CD4-positive, alpha-beta T cell treated with Interleukin-17A for 1 hour (primary cell): ENCODE measurements at regions not wholly inside any gene's neighbourhood (a gene's known extent, or its start where the extent isn't known, plus 50 kb on each side); places are given as distances from the start of the nearest gene placed in this dataset.
"Not testable (repeated sequence)": the region's sequence is repeated elsewhere in the genome, so short reads cannot be mapped to it uniquely, and the experiment has no call there.

Experiments used
- DNase-seq: peaks from one replicate; pipeline ENCODE4 v3.0.0-alpha.2; 2020

DNA sequence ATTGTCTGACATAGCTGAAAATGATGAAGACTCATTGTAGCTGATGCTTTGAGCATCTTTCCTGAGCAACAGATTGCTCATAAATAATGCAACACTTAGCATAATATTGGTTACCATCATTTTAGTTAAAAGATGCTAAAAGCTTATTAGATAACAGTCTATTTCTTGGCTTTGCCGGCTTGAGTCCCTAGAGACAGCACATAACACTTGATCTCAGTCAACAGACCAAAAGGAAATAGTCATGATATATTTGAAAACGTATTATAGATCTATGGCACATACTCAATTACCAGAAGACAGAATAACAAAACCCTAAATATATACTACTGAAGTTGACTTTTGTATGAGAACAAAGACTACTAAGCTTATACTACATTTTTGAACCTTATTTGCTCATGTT is 846.7 kb upstream of the EPHA5 start:
- DNase-seq, result no peak

DNA sequence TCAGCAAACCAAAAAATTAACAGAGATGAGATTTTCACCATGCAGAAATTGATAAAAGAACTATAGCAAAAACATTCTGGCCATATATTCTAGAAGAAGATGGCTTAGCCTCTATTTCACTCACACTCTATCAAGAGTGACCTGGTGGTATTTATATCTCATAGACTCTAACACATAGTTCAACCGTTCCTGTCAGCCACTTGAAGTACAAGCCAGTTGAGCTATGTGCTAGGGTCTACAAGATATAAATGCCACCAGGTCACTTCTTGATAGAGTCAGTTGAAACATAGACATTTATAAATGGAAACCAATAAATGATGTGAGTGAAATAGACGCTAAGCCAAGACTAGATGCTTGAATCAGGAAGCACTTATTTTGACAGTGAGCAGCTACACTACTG is 836.7 kb upstream of the EPHA5 start:
- DNase-seq, result no peak

DNA sequence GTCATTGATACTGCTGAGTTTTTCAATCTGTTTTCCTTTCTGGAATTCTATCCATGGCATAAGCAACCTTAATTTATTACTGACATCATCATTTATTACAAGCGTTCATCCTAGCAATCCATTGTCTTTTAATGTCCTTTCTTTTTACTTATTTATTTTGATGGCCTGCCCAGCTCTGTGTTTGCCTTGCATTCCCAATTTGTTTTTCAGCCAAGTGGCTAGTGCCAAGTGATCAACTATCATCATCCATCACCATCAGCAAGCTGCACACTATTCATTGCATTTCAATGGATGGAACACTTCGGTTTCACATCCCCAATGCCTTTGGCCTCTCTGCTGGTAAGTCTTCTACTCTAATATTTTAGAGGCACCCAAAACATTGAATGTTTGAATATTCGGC is 831.7 kb upstream of the EPHA5 start:
- no peak for DNase-seq

DNA sequence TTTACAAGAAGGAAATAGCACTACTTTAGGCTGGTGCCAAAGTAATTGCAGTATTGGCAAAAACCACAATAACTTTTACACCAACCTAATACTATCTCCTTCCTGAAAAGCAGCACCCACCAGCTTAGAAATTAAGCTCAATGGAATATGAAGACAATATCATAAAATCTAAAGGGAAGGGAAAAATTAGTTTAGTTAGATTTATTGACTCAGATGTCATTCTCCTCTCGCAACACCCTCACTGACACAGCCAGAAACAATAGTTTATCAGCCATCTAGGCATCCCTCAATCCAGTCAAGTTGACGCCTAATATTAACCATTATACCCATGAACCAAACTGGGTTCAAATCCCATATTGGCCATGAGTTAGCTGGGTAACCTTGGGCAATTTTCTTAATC is 820.4 kb upstream of the EPHA5 start:
- DNase-seq, result no peak

DNA sequence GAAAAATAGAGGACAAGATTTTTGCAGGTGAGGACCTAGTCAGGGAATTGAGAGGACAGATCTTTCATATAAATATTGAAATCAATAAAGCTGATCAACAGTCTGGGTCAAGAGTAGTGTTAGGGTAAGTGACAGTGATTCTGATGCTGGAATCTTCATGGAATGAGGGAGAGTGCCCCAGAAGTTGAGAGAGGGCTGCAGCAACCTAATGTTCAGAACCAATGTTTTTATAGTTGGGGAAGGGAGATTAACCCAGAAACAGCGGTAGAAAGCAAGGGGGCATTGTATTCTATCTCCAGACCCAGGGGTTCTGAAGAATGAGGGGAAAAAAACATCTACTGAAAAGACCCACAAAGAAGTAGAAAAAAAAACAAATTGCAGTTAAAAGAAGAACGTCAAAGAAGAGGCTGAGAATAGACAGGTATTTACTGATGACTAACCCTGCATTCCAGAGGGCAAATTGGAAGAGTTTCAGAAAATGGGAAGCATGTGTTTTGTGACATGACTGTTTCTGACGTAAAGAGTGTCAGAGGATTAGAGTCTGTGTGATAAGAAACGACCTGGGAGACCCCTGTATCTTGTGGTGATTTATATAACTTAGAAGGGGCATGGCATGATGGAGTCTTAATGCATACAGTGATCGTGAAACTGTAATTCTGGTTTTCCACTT is 819.6 kb upstream of the EPHA5 start:
- DNase-seq, result no peak

DNA sequence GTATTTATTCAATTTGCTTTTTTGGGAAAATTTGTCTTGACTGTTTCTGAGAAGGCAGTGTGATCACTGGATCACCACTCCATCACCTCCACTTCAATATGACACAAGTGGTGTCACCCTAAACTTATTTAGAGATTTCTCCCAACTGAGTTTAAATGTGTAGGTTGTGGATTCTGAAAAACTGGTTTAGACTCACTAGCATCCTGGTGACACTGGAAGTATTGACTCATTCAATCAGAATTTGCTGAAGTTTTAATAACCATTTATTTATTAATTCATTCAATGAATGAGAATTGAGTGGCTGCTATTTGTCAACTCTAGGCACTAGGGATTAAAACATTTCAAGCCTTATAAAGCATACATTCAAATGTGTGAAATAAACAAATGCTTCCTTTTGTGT is 819.1 kb upstream of the EPHA5 start:
- DNase-seq, result no peak

DNA sequence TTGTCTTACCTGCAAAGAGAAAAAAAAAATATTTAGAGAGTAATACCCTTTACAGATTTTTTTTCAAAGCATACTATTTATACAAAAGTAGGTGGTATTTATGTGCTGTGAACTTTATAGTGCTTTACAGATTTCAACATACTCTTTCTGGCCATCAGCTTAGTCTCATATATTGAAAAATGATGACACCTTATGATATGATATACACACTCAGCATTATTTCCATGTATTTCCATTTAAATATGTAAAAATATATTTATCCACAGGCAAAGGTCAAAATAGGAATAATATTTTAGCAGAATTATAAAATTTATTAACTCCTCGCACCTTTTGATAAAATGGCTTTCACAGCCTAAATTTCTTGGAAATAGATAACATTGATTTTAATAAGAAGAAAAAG is 815.8 kb upstream of the EPHA5 start:
- DNase-seq, result no peak

DNA sequence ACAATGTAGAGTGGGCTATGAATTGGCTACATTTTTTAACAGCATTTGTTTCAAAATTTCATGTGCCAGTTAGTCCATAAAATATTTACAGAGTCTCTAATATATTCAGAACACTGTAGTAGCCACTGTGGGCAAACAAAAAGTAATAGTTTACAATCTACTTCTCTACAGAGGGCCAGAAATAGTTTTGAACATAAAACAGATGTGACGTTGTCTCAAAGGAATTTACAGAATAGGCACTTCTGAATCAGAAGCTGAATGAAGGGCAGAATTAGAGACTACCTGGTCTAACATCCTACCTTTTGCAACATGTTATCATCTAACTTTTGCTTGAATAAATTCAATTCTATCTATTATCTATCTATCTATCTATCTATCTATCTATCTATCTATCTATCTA is 811.9 kb upstream of the EPHA5 start:
- DNase-seq, result no peak

DNA sequence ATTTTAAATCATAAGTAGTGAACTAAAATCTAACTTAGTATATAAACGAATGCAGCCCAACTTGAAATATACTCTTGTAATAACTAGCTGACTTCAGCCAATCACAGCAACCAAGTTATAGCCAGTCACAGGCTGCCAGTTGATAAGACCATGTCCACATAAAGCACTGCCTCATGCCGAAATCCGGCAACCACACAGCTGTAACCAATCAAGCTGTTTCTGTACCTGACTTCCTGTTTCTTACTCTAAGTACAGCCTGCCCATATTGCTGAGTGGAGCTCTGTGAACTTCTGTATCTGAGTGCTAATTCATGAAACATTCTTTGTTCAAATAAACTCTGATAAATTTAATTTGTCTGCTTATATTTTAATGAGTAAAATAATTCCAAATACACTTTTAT is 805.3 kb upstream of the EPHA5 start:
- DNase-seq, result no peak

DNA sequence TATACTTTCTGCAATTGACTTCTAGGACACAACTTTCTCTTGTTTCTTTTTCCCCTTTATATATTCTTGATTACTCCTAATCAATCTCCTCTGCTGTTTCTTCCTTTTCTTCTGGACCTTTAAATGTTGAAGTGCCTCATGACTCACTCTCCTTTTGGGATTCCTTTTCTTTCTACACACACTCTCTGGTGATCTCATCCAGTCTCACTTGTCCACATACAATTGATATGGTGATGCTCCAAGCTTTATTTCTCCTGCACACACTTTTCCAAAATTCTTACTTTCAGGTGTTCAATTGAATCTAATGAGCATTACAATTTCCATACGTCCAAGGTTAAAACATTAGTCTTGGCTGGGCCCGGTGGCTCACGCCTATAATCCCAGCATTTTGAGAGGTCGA is 794.8 kb upstream of the EPHA5 start:
- no peak for DNase-seq

DNA sequence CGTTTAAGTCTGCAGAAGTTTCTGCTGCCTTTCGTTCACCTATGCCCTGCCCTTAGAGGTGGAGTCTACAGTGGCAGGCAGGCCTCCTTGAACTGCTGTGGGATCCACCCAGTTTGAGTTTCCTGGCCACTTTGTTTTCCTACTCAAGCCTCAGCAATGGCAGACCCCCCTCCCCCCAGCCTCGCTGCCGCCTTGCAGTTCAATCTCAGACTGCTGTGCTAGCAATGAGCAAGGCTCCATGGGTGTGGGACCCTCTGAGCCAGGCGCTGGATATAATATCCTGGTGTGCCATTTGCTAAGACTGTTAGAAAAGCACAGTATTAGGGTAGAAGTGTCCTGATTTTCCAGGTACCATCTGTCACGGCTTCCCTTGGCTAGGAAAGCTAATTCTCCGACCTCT is 792.6 kb upstream of the EPHA5 start:
- DNase-seq, result not testable (repeated sequence)

DNA sequence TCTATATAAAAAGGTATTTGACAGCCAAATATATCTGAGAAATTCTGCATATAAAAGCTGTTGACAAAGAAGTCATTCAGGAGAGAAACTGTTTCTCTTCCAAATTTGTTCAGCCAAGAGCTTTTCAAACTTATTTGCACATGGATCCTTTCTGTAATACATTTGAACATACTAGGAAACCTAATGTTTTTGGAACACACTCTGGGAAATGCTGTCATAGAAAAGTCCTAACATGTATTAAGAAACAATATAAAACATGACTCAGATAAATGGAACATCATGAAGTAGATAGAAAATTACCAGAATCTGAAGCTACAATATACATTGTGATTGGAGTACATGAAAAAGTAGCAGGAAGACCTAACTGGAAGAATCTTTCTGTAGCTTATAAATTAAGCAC is 781.5 kb upstream of the EPHA5 start:
- no peak for DNase-seq

DNA sequence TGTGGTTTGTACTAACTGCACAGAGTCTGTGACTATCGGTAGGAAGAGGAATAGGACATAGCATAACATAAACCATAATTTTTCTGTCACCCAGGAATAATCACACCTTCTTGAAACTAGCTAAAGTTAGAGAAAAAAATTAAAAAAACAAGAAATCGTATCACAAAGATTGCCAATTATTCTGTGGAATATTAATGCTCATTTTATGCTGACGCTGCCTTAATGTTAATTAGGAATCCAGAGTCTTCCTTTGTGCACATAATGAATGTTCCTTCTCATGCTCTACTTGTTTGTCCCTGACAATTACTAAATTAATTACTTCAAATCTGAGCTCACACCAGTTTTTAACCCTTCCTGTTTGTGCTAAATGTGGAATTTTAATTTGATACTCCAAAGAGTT is 772.7 kb upstream of the EPHA5 start:
- DNase-seq, result no peak

DNA sequence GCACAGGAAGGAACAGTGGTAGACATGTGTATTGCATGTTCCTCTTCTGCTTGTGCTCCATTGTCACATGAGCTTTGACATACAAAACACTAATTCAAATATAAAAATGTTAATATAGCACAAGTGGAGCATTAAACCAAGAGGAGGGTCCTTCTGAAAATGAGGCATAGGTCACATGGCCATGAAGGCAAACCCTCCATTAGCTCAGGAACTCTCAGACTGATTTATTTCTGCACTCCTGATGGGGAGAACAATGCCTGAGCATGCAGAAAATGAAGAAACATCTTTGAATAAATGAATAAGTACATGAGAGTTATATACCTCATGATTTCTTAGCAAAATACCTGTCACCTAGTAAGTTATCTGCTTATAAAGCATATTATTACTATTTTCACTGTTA is 769.2 kb upstream of the EPHA5 start:
- DNase-seq, result no peak

DNA sequence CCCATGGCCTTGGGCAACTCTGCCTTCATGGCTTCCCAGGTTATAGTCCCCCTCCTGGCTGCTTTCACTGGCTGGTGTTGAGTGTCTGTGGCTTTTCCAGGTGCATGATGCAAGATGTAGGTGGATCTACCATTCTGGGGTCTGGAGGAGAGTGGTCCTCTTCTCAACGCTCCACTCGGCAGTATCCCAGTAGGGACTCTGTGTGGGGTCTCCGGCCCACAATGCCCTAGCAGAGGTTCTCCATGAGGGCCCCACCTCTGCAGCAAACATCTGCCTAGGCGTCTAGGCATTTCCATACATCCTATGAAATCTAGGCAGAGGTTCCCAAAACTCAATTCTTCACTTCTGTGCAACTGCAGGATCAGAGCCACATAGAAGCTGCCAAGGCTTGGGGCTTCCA is 763.4 kb upstream of the EPHA5 start:
- DNase-seq, result no peak

DNA sequence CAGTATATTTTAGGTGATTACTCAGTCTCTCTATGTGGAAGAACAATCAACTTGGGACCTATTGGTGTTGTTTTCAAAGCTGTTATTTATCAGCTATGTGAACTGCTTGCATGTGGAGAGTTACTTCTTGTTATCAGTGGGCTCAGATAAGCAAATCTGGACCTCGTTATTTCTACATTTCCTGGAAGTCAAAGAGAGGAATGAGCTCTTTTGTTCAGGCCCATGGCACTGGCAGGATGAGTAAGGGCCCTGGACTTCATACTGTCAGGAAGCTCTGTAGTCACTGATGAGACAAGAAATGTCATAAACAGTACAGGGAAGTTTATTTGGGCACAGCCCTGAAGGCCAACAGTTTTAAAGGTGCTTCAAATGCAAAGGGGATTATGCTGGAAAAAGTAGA is 760.6 kb upstream of the EPHA5 start:
- no peak for DNase-seq

DNA sequence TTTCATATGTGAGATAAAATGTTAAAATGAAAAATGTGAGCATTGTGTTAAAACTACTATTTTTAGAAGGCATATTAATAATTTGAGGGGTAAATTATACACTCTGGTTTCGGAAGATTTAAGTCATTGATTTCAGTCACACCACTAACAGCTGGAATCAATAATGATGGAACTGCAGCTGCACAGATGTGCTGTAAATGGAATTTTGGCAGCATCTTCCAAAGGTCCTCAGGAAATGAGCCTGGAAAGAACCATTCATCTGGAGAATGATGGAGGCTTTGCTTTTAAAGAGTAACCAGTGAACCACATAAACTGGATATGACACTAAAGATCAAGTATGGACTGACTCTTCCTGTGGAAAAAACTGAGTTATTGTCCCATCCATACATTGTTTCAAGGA is 759.0 kb upstream of the EPHA5 start:
- no peak for DNase-seq

DNA sequence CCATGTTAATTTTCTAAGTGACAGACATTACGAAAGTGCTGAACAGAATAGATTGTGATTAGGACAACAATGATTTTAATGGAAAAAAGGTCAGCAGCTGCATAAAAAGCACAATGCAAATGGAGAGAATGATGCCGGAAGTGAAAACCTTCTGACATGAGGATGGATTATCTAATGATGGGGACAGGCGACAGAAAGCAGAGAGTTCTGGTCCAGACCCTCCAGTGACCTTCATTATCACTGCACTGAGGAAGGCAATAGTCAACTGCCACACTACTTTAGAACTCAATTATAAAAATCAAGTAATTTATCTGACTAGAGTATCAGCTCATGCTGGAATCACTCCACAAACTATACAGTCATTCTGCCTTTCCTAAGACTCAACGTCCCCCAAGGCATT is 746.1 kb upstream of the EPHA5 start:
- DNase-seq, result no peak

DNA sequence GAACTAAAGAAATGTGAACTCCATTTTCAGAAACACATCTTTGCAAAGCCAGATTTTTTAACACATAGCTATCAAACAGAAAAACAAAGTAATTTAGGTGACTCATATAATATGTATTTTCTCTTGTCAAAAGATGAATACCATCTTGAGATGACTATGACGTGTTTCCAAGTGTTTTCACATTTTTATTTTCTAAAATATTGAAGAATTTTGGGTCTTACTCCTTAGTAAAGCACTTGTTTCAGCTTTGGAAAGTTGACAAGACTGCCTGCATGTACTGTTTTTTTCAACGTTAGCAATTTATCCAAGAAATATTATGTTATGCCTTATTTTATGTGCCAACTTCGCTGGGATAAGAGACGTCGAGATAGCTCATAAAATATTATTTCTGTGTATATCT is 733.9 kb upstream of the EPHA5 start:
- DNase-seq, result no peak

DNA sequence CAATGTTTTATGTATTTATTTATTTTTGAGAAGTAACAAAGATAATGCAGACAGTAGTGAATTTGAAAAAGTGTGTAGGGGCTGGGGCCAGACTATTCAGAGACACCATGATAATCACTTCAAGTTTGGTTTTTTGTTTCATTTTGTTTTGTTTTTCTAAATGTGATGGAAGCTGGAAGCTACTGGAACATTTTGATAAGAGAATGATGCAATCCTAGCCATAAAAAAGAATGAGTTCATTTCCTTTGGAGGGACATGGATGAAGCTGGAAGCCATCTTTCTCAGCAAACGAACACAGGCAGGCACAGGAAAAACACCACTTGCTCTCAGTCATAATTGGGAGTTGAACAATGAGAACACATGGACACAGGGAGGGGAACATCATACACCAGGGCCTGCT is 706.6 kb upstream of the EPHA5 start:
- DNase-seq, result no peak

DNA sequence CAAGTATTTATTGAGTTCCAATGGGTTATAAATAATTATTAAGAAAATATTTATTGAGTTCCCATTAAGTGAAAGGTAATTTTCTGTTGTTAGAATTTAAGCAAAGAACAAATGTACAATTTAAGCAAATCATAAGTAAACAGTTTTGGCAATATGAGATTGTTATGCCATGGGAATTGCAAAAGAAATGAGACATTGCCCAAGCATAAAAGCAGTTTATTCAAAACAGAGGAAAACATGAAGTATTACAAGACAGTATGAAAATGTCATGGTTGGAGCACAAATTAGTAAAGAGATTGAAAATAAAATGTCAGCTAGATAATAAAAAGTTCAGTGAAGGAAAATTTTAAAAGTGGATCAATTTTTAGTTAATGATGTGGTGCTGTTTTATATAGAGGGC is 706.1 kb upstream of the EPHA5 start:
- no peak for DNase-seq

DNA sequence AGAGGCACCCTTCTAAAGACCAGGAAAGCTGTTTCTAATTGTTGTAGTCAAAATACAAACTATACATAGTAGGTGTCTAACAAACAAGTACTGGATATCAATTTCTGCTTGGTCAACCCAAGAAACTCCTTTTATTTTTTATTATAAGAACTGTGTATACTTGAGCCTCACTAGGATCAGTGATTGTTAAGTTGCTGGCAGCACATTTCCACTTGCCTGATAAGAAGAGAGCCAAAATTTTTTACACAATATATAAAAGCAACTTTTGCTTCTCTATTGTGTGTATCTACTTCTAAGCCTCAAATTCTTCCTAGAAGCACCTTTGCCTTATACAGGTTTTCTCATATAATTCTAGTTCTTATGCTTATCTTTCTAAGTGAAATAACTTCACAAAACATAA is 703.0 kb upstream of the EPHA5 start:
- DNase-seq, result no peak

DNA sequence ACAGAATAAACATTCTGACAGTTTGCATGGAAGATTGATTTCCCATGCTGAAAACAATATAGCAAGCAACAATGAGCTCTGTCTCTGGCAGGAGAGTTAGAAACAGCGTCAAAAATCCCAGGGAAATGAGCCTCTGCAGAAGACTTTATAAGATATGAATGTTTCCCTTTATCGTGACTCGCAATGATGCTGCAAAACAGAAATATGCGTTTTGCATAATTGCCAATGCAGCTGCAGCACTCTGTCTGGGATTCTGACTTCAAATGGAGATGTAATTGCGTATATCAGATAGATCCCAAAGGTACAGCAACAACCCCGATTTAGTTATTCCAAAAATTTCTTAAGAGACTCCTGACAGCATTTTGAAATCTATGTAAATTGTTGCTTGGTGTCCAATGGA is 702.4 kb upstream of the EPHA5 start:
- no peak for DNase-seq

DNA sequence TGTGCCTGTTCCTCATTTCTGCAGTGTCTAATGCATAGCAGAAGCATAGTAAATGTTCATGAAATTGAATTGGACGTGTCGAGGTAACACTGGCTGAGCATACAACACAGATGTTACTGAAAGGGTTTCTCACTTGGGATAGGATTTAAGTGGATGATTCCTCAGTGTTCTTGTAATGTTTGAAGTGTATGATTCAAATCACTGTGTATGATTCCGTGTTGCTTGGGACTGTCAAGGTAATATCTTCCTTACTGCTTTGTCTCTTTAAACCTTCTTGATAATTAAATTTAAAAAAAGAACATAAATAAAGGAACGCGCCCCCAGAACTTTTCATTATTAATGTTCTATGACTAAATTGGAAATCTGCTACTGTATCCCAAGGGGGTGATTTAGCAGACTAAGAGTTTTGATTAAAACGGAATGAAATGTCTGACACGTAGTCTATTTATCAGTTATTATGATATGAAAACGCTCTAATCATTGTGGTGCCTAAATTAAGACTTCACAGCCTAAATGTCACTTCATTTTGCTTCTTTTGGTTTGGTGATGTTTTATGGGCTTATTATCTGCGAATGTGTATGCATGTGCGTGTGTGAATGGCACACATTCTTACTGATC is 696.9 kb upstream of the EPHA5 start:
- DNase-seq, result no peak

DNA sequence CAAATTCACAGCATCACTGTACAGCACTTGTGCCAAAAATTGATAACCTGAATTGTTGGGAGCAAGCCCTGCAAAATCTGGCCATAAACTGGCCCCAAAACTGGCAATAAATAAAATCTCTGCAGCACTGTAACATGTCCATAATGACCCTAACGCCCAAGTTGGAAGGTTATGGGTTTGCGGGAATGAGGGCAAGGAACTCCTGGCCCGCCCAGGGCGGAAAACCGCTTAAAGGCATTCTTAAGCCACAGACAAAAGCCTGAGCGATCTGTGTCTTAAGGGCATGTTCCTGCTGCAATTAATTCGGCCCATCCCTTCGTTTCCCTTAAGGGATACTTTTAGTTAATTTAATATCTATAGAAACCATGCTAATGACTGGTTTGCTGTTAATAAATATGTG is 690.1 kb upstream of the EPHA5 start:
- DNase-seq, result not testable (repeated sequence)
